GM13976 (cell line): ENCODE measurements at regions not wholly inside any gene's neighbourhood (a gene's known extent, or its start where the extent isn't known, plus 50 kb on each side); places are given as distances from the start of the nearest gene placed in this dataset.

Experiments used
- DNase-seq: peaks from one replicate; pipeline ENCODE4 v3.0.0; 2012; ENCODE audit warnings: low spot score
- CTCF ChIP-seq: IDR thresholded peaks from 2 replicates; pipeline ENCODE4 v1.5.1; 2012; ENCODE audit warnings: borderline replicate concordance, mild to moderate bottlenecking; ENCODE audit not compliant: insufficient read depth; ENCODE audit errors: extremely low read depth, missing control alignments, control extremely low read depth
- in situ Hi-C: fragments of 300-500 bp; cut with MboI; formaldehyde crosslinking; loops from one replicate; pipeline ENCODE4 v1.12.0; 2022; ENCODE audit warnings: low sequenced_read_pairs, mixed read lengths, inconsistent platforms; ENCODE audit not compliant: unreplicated experiment

GRCh38 chrX:5788910-5789309 lies 439.8 kb downstream of the NLGN4X start:
- no peak for DNase-seq
- no peak for TF ChIP-seq CTCF
- in situ Hi-C loops = no loop called here

- in situ Hi-C loops = no loop called here
- no peak for TF ChIP-seq CTCF
- DNase-seq = no peak
Measured at GRCh38 chrX:5780821-5781220, 447.8 kb downstream of the NLGN4X start.

GRCh38 chrX:5775846-5776430 lies 452.7 kb downstream of the NLGN4X start:
- in situ Hi-C loops = no loop called here
- DNase-seq = no peak
- no peak for TF ChIP-seq CTCF

- in situ Hi-C loops = no loop called here
- TF ChIP-seq CTCF = no peak
Measured at GRCh38 chrX:5774446-5774845, 454.2 kb downstream of the NLGN4X start.

GRCh38 chrX:5771441-5771840 lies 457.2 kb downstream of the NLGN4X start:
- no peak for TF ChIP-seq CTCF
- in situ Hi-C loops = no loop called here
- DNase-seq = no peak

More at GRCh38 chrX:5774446-5774845, 454.2 kb downstream of the NLGN4X start:
- DNase-seq = no peak

GRCh38 chrX:5756616-5757015 lies 472.1 kb downstream of the NLGN4X start:
- no peak for TF ChIP-seq CTCF
- in situ Hi-C loops = no loop called here
- DNase-seq = no peak
